ENCODE measurements at regions not wholly inside any gene's neighbourhood (a gene's known extent, or its start where the extent isn't known, plus 50 kb on each side); places are given as distances from the start of the nearest gene placed in this dataset.

- H3K4me1 Mint-ChIP-seq: peaks cover 10% of the 10 kb centered on the region
- no peak overlapping the region for H3K27ac Mint-ChIP-seq
- H3K36me3 Mint-ChIP-seq: no peaks in the 10 kb centered on the region
- H3K4me3 Mint-ChIP-seq: no peak overlapping the region
- DNase-seq (ENCODE audit: low spot score in 2 of 2, unreplicated experiment in 2 of 2): no peak
- peaks cover 14% of the 10 kb centered on the region for H3K9me3 Mint-ChIP-seq
- TF ChIP-seq, protein P1, sequence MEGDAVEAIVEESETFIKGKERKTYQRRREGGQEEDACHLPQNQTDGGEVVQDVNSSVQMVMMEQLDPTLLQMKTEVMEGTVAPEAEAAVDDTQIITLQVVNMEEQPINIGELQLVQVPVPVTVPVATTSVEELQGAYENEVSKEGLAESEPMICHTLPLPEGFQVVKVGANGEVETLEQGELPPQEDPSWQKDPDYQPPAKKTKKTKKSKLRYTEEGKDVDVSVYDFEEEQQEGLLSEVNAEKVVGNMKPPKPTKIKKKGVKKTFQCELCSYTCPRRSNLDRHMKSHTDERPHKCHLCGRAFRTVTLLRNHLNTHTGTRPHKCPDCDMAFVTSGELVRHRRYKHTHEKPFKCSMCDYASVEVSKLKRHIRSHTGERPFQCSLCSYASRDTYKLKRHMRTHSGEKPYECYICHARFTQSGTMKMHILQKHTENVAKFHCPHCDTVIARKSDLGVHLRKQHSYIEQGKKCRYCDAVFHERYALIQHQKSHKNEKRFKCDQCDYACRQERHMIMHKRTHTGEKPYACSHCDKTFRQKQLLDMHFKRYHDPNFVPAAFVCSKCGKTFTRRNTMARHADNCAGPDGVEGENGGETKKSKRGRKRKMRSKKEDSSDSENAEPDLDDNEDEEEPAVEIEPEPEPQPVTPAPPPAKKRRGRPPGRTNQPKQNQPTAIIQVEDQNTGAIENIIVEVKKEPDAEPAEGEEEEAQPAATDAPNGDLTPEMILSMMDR (IDR thresholded peaks at IDR 0.05; ENCODE audit: unreplicated experiment): no peak
- H3K27me3 Mint-ChIP-seq (ENCODE audit: low read depth): no peaks in the 10 kb centered on the region
These were observed 1149.5 kb upstream of the FANCL start for GRCh38 chr2:59390581-59390980.

DNA sequence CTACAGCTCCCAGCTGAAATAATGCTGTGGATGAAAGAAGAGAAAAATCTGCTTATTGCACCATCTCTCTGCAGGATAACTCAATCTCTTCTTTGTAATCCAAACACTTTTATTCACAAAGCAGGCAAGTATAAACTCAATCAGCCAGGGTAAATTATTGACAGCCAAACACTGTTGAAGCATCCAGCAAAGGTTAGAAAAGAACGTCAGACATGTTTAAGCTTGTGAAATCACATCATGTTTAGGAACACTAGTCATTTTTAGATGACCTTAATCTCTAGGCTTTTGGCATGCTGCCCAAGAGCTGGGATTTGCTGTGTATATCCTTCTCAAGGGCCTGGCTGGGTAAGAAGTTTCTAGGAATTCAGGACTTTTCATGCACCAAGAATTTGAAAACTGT lies 1148.1 kb upstream of the FANCL start:
- Mint-ChIP-seq H3K27ac (peak overlapping the region; percentile 50), H3K27me3 (ENCODE audit: low read depth) (no peaks in the 10 kb centered on the region), H3K4me3 (no peak overlapping the region), H3K36me3 (no peaks in the 10 kb centered on the region), H3K9me3 (peaks cover 12% of the 10 kb centered on the region), H3K4me1 (peaks cover 10% of the 10 kb centered on the region)
- TF ChIP-seq, protein P1 (IDR thresholded peaks at IDR 0.05; ENCODE audit: unreplicated experiment): no peak
- no peak for DNase-seq (ENCODE audit: low spot score in 2 of 2, unreplicated experiment in 2 of 2)

DNA sequence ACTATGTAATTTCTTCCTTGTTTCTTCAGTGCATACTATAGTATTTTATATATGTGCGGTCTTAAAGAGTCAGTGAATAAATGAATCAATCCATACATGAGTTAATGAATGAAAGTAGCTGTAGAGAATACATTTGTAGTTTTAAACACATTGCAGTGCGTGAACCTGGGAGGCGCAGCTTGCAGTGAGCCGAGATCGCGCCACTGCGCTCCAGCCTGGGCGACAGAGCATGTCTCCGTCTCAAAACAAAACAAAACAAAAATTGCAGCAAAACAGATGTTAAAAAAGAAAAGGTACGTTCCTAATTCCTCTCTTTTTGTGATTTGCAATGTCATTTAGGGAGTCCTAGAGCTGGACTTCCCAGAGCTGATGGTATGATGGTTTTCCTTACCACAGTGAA lies 1144.8 kb upstream of the FANCL start:
- H3K9me3 Mint-ChIP-seq: peaks cover 6% of the 10 kb centered on the region
- no peaks in the 10 kb centered on the region for H3K36me3 Mint-ChIP-seq
- TF ChIP-seq, protein P1 (IDR thresholded peaks at IDR 0.05; ENCODE audit: unreplicated experiment): no peak
- H3K4me1 Mint-ChIP-seq: peaks cover 13% of the 10 kb centered on the region
- DNase-seq (ENCODE audit: low spot score in 2 of 2, unreplicated experiment in 2 of 2): no peak
- no peaks in the 10 kb centered on the region for H3K27me3 Mint-ChIP-seq (ENCODE audit: low read depth)
- H3K27ac Mint-ChIP-seq: no peak overlapping the region
- H3K4me3 Mint-ChIP-seq: no peak overlapping the region

GRCh38 chr2:59383473-59383872 lies 1142.3 kb upstream of the FANCL start:
- Mint-ChIP-seq H3K27me3 (ENCODE audit: low read depth) (no peaks in the 10 kb centered on the region), H3K4me1 (peaks cover 7% of the 10 kb centered on the region), H3K27ac (no peak overlapping the region), H3K9me3 (peaks cover 31% of the 10 kb centered on the region), H3K4me3 (no peak overlapping the region), H3K36me3 (peaks cover 17% of the 10 kb centered on the region)
- TF ChIP-seq, protein P1 (IDR thresholded peaks at IDR 0.05; ENCODE audit: unreplicated experiment): no peak
- DNase-seq (ENCODE audit: low spot score in 2 of 2, unreplicated experiment in 2 of 2): no peak

DNA sequence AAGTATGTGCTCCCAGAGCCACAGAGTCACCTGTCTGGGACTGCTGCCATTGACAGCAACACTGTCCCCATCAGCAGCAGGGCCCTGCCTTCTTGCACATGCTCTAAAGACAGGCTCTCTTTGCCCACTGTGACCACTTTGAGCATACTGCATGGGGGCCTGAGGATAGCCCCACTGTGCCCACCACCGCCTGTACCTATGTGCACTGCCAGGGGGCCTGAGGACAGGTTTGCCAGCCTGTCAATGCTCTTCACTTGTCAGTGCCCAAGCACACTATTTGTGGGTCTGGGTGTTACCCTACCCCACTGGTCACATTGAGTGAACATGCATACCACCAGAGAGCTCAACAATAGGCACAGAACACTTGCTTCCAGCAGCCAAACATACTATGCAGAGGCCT lies 1137.0 kb upstream of the FANCL start:
- Mint-ChIP-seq H3K9me3 (peaks cover 46% of the 10 kb centered on the region), H3K27me3 (ENCODE audit: low read depth) (no peaks in the 10 kb centered on the region), H3K36me3 (peaks cover 17% of the 10 kb centered on the region), H3K4me1 (no peaks in the 10 kb centered on the region), H3K27ac (no peak overlapping the region), H3K4me3 (no peak overlapping the region)
- DNase-seq (ENCODE audit: low spot score in 2 of 2, unreplicated experiment in 2 of 2): no peak
- TF ChIP-seq, protein P1 (IDR thresholded peaks at IDR 0.05; ENCODE audit: unreplicated experiment): no peak

DNA sequence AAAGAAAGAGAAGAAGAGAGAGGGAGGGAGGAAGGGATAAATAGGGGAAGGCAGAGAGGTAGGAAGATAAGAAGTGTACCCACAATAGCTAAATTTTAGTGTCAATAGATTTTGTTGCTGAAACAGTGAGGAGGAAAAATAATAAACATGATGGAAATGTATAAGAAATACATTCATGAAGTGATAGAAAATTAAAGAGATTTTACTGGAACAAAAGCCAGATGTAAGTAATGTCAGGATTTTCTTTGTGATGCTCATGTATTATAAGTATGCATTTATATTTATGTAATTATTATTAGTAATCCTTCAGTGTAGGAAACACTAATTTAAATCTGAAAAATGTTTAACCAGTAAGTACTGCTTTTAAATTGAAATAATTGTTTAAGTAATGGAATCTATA lies 1125.2 kb upstream of the FANCL start:
- H3K27ac Mint-ChIP-seq: no peak overlapping the region
- H3K27me3 Mint-ChIP-seq (ENCODE audit: low read depth): no peaks in the 10 kb centered on the region
- no peaks in the 10 kb centered on the region for H3K36me3 Mint-ChIP-seq
- no peaks in the 10 kb centered on the region for H3K4me1 Mint-ChIP-seq
- peaks cover 17% of the 10 kb centered on the region for H3K9me3 Mint-ChIP-seq
- TF ChIP-seq, protein P1 (IDR thresholded peaks at IDR 0.05; ENCODE audit: unreplicated experiment): no peak
- no peak for DNase-seq (ENCODE audit: low spot score in 2 of 2, unreplicated experiment in 2 of 2)
- no peak overlapping the region for H3K4me3 Mint-ChIP-seq

Data from mesothelial cell of epicardium (in vitro differentiated cells).